Ovary (tissue), 7 donors: ENCODE measurements at regions not wholly inside any gene's neighbourhood (a gene's known extent, or its start where the extent isn't known, plus 50 kb on each side); places are given as distances from the start of the nearest gene placed in this dataset.

Experiments used
- DNase-seq, 5 donors: peaks; one replicate each; pipeline ENCODE4 v3.0.0-alpha.2; 2019 to 2020
- H3K27ac ChIP-seq, 2 donors: fragments of 200-600 bp; one replicate each; pipeline versions ENCODE4 v1.5.1 to v1.8.0; 2019 to 2022
- H3K27me3 ChIP-seq: fragments of 200-600 bp; one replicate; pipeline ENCODE4 v1.8.0; 2022
- H3K36me3 ChIP-seq: fragments of 200-600 bp; sonication (generic); one replicate; pipeline ENCODE4 v1.5.1; 2019
- H3K4me1 ChIP-seq: one replicate; pipeline ENCODE4 v1.8.1; 2013; ENCODE audit warnings: mild to moderate bottlenecking, moderate library complexity; ENCODE audit not compliant: insufficient read depth
- H3K4me3 ChIP-seq: fragments of 200-600 bp; sonication (generic); one replicate; pipeline ENCODE4 v1.5.1; 2017
- H3K9me3 ChIP-seq, 2 donors: fragments of 200-600 bp in 1 of 2; sonication (generic) in 1 of 2; one replicate each; pipeline versions ENCODE4 v1.5.1 to v1.8.1; 2013 to 2019; ENCODE audit warnings: mild to moderate bottlenecking in 1 of 2, moderate library complexity in 1 of 2
- EP300 ChIP-seq: sonication (generic); formaldehyde crosslinking; IDR thresholded peaks from one replicate; pipeline ENCODE4 v1.6.1; 2017; ENCODE audit warnings: antibody characterized with exemption
- POLR2A ChIP-seq: fragments of 450-650 bp; IDR thresholded peaks from one replicate; pipeline ENCODE4 v1.6.1; 2017; ENCODE audit warnings: antibody characterized with exemption, mild to moderate bottlenecking, moderate library complexity
- WGBS, 3 donors: extraction: QIAGEN DNeasy Blood & Tissue Kit in 1 of 3; methylation state at CpG; one replicate each; pipeline versions ENCODE4 v1.1.5 to v1.1.7; 2013 to 2017; 5-methylcytosine and 5-hydroxymethylcytosine counted together
- intact Hi-C, 4 donors: fragments of 100-400 bp; cut with DNase I; formaldehyde crosslinking; loops; one replicate each; pipeline versions ENCODE4 v1.11.0 to v1.15.1; 2022 to 2023
- TF ChIP-seq, protein P1 (sequence below), 3 donors: fragments of 450-650 bp in 2 of 3; fragments of 200-600 bp in 1 of 3; IDR thresholded peaks; one replicate each; pipeline versions ENCODE4 v1.5.1 to v1.8.0; 2016 to 2022; ENCODE audit warnings: antibody characterized with exemption in 3 of 3, mild to moderate bottlenecking in 1 of 3
- donor health status: DM: no; HTN: no; CAD: no; lungs with moderate emphysema.
- donor health status: DM: no; HTN: no; CAD: no.
- donor health status: Bipolar disorder and iron deficiency.
- donor health status: DM: no; HTN: no; CAD: no.
- donor health status: DM: yes; HTN: yes; CAD: no.

DNA sequence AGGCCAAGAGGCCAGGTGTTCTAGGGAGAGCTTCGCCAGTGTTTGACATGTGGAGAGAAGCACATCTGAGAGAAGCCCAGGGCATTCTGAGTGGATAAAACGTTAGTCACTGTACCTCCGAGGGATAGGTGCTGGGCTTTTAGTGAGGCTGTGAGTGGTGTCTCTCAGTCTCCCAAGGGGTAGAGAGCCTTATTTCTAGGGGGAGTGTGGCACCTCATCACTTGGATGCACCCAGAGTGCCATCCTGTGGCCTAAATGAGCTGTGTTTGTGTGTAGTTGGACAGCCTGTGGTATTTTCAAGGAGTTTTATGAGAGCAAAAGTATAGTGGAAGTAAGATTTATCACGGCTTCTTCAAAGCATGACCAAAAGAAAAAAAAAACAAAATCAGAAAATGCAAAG lies 1046.9 kb upstream of the WWC1 start:
- DNase-seq = peak in 1 of 5 donors; percentile 17
- H3K4me1 ChIP-seq = no peaks in the 10 kb centered on the region
- no peak overlapping the region for H3K4me3 ChIP-seq
- no peaks in the 10 kb centered on the region for H3K36me3 ChIP-seq
- H3K9me3 ChIP-seq = no peaks in the 10 kb centered on the region
- intact Hi-C loops = no loop called here
- no peak overlapping the region for H3K27ac ChIP-seq
- no peaks in the 10 kb centered on the region for H3K27me3 ChIP-seq
- TF ChIP-seq EP300 = no peak
- no peak for TF ChIP-seq POLR2A
- TF ChIP-seq, protein P1, sequence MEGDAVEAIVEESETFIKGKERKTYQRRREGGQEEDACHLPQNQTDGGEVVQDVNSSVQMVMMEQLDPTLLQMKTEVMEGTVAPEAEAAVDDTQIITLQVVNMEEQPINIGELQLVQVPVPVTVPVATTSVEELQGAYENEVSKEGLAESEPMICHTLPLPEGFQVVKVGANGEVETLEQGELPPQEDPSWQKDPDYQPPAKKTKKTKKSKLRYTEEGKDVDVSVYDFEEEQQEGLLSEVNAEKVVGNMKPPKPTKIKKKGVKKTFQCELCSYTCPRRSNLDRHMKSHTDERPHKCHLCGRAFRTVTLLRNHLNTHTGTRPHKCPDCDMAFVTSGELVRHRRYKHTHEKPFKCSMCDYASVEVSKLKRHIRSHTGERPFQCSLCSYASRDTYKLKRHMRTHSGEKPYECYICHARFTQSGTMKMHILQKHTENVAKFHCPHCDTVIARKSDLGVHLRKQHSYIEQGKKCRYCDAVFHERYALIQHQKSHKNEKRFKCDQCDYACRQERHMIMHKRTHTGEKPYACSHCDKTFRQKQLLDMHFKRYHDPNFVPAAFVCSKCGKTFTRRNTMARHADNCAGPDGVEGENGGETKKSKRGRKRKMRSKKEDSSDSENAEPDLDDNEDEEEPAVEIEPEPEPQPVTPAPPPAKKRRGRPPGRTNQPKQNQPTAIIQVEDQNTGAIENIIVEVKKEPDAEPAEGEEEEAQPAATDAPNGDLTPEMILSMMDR (IDR thresholded peaks at IDR 0.05) = no peak
- WGBS, 3 donors = 44 to 57% (median 46%) methylated on average over 4 of the region's 4 CpGs

DNA sequence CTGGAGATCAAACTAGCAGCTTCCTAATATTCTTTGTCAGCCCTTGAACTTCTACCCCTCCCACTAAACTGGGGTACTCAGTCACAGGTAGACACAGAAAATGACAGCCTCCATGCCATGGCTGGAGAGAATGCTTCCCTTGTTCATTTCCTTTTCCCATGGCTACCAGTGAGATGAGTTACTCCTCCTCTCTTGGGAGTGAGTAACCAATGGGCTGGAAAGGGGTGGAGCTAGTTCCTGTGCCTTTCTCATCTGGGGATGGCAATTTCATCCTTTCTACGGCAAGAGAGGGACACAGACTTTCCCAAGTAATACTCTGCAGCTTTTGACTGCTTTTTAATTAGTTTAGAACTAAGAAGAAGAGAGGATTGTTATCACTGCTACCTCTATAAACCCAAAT lies 1045.6 kb upstream of the WWC1 start:
- Histone ChIP-seq H3K4me1 (no peaks in the 10 kb centered on the region), H3K27ac (no peak overlapping the region), H3K4me3 (no peak overlapping the region), H3K27me3 (no peaks in the 10 kb centered on the region), H3K36me3 (no peaks in the 10 kb centered on the region), H3K9me3 (no peaks in the 10 kb centered on the region)
- no peak for TF ChIP-seq POLR2A
- no peak for TF ChIP-seq EP300
- TF ChIP-seq, protein P1 (IDR thresholded peaks at IDR 0.05) = no peak
- no peak for DNase-seq
- WGBS, 3 donors = 60 to 82% (median 67%) methylated on average over 1 of the region's 1 CpG
- intact Hi-C loops = no loop called here

DNA sequence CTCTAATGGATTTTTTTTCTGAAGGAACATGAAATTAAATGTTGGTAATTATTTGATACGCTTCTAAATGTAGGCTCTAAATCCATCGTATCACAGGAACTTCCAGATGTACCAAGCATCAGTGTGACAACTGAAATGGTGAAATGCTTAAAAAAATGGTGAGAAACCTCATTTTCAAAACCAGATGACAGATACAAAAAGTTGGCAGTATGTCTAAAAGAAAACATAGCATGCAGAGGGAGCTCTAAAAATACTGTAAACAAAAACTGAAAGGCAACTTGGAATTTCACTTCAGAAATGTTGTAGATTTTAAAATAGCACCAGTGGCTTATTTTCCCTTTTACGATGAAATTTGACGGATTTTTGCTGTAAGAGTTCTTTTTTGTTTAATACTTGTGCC lies 1043.6 kb upstream of the WWC1 start:
- H3K9me3 ChIP-seq = no peaks in the 10 kb centered on the region
- H3K4me1 ChIP-seq = no peaks in the 10 kb centered on the region
- WGBS, 3 donors = 57 to 88% (median 62%) methylated on average over 4 of the region's 4 CpGs
- no peaks in the 10 kb centered on the region for H3K27me3 ChIP-seq
- no peak overlapping the region for H3K4me3 ChIP-seq
- intact Hi-C loops = no loop called here
- H3K36me3 ChIP-seq = no peaks in the 10 kb centered on the region
- TF ChIP-seq POLR2A (no peak), EP300 (no peak)
- TF ChIP-seq, protein P1 (IDR thresholded peaks at IDR 0.05) = no peak
- no peak overlapping the region for H3K27ac ChIP-seq
- no peak for DNase-seq

DNA sequence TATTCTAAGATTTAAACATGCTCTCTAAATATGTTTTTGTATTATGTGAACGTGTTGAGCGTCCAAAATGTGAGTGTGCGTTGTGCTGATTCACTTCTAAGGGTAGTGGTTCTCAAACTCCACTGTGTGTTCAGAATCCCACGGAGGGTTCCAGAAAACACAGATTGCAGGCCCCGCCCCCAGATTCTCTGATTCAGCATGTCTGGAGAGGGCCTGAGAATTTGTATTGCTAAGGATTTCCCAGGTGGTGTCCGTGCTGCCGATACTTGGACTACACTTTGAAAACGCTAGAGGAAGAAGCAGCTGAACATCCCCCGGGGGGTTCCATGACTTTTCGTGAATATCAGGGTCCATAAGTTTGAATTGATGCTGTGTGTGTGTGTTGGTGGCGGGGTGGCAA lies 1043.2 kb upstream of the WWC1 start:
- Histone ChIP-seq H3K4me1 (no peaks in the 10 kb centered on the region), H3K27ac (no peak overlapping the region), H3K27me3 (no peaks in the 10 kb centered on the region), H3K4me3 (no peak overlapping the region), H3K36me3 (no peaks in the 10 kb centered on the region), H3K9me3 (no peaks in the 10 kb centered on the region)
- TF ChIP-seq POLR2A (no peak), EP300 (no peak)
- TF ChIP-seq, protein P1 (IDR thresholded peaks at IDR 0.05) = no peak
- intact Hi-C loops = no loop called here
- WGBS, 3 donors = 69 to 87% (median 76%) methylated on average over 11 of the region's 11 CpGs
- DNase-seq = no peak

DNA sequence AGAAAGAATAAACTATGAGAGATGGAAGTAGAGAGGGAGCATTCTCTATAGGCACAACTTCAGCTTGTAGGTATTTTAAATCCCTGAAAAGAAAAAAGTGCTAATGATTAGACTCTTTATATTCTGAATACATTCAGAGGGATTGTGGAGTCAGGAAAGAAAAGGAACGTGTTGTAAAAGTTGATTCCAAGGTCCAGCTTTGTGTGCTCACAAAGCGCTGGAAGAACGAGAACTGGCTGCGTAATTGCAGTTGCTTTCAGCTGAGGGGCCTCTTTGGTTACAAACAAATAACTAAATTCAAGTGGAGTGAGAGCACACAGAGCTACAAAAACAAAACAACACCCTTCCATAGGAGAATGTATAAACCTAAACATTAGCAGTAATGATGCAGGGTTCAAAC lies 1040.4 kb upstream of the WWC1 start:
- H3K27me3 ChIP-seq = no peaks in the 10 kb centered on the region
- H3K36me3 ChIP-seq = no peaks in the 10 kb centered on the region
- H3K4me1 ChIP-seq = no peaks in the 10 kb centered on the region
- no peak for DNase-seq
- WGBS, 3 donors = 84 to 88% (median 87%) methylated on average over 4 of the region's 4 CpGs
- no peak for TF ChIP-seq EP300
- no peak for TF ChIP-seq POLR2A
- TF ChIP-seq, protein P1 (IDR thresholded peaks at IDR 0.05) = no peak
- H3K9me3 ChIP-seq = no peaks in the 10 kb centered on the region
- no peak overlapping the region for H3K27ac ChIP-seq
- no peak overlapping the region for H3K4me3 ChIP-seq
- intact Hi-C loops = no loop called here
